Karpas-422 (cell line): ENCODE measurements at regions not wholly inside any gene's neighbourhood (a gene's known extent, or its start where the extent isn't known, plus 50 kb on each side); places are given as distances from the start of the nearest gene placed in this dataset.

ENCODE experiments used
- DNase-seq: peaks from one replicate; pipeline ENCODE4 v3.0.0-alpha.2; 2015
- H2AFZ ChIP-seq: fragments of 200-600 bp; sonication (generic); 2 replicates; pipeline ENCODE4 v1.6.1; 2014; ENCODE audit warnings: antibody characterized with exemption, low read length, mixed read lengths
- H3K27ac ChIP-seq: fragments of 200-600 bp; sonication (generic); 2 replicates; pipeline ENCODE4 v1.5.1; 2014; ENCODE audit warnings: mild to moderate bottlenecking, low read length, moderate library complexity
- H3K27me3 ChIP-seq: fragments of 200-600 bp; sonication (generic); 2 replicates; pipeline ENCODE4 v1.6.1; 2014; ENCODE audit warnings: low read length, mixed read lengths
- H3K36me3 ChIP-seq: fragments of 200-600 bp; sonication (generic); 2 replicates; pipeline ENCODE4 v1.6.1; 2014; ENCODE audit warnings: low read length, mixed read lengths; ENCODE audit not compliant: insufficient read depth
- H3K4me1 ChIP-seq: fragments of 200-600 bp; sonication (generic); 2 replicates; pipeline ENCODE4 v1.6.1; 2014; ENCODE audit warnings: mild to moderate bottlenecking, low read length, mixed read lengths
- H3K4me2 ChIP-seq: fragments of 200-600 bp; sonication (generic); 2 replicates; pipeline ENCODE4 v1.6.1; 2014; ENCODE audit warnings: low read length, low read depth, mild to moderate bottlenecking; ENCODE audit not compliant: poor library complexity, severe bottlenecking
- H3K4me3 ChIP-seq: fragments of 200-600 bp; sonication (generic); 2 replicates; pipeline ENCODE4 v1.5.1; 2014; ENCODE audit warnings: mild to moderate bottlenecking, antibody characterized with exemption, low read length, mixed read lengths
- H3K79me2 ChIP-seq: fragments of 200-600 bp; sonication (generic); 2 replicates; pipeline ENCODE4 v1.6.1; 2014; ENCODE audit warnings: mild to moderate bottlenecking, low read length, mixed read lengths
- H3K9ac ChIP-seq: fragments of 200-600 bp; sonication (generic); 2 replicates; pipeline ENCODE4 v1.6.0; 2014; ENCODE audit warnings: low read length
- H3K9me2 ChIP-seq: fragments of 200-600 bp; sonication (generic), shearing (Covaris generic); replicated peaks from 2 replicates; pipeline ENCODE4 v1.6.0; 2014; ENCODE audit warnings: mild to moderate bottlenecking, low read length, moderate library complexity; ENCODE audit not compliant: insufficient read depth
- H3K9me3 ChIP-seq: fragments of 300-700, 200-600 bp; sonication (generic); 2 replicates; pipeline ENCODE4 v1.6.1; 2014; ENCODE audit warnings: low read length, mixed read lengths
- H4K20me1 ChIP-seq: fragments of 200-600 bp; sonication (generic); 2 replicates; pipeline ENCODE4 v1.6.1; 2014; ENCODE audit warnings: mild to moderate bottlenecking, antibody characterized with exemption, low read length, low read depth; ENCODE audit not compliant: insufficient read depth

DNA sequence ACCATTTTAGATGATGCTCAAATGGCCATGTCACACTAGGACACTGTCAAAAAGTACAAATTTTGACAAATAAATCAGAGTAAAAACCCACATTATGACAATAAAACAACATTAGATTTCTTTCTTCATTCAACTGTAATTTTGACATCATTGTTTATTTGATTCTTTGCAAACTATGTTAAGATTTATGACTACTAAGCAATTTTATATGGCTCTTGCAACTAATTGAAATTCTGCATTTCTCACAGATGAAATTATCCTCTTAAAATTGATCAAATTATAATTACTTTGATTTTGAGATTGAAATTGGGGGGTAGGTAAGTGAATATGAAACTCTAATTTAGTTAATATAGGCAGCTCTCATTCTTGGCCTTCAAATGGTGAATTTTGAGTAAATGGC lies 59.8 kb downstream of the ATOH1 start:
- Histone ChIP-seq H3K4me2 (no peak overlapping the region), H2AFZ (no peak overlapping the region), H3K4me1 (no peaks in the 10 kb centered on the region), H3K27ac (no peak overlapping the region), H3K27me3 (no peaks in the 10 kb centered on the region), H3K79me2 (no peaks in the 10 kb centered on the region), H3K9me2 (no peaks in the 10 kb centered on the region), H3K4me3 (no peak overlapping the region), H4K20me1 (no peaks in the 10 kb centered on the region), H3K9ac (no peak overlapping the region), H3K9me3 (no peaks in the 10 kb centered on the region), H3K36me3 (no peaks in the 10 kb centered on the region)
- DNase-seq, result no peak

DNA sequence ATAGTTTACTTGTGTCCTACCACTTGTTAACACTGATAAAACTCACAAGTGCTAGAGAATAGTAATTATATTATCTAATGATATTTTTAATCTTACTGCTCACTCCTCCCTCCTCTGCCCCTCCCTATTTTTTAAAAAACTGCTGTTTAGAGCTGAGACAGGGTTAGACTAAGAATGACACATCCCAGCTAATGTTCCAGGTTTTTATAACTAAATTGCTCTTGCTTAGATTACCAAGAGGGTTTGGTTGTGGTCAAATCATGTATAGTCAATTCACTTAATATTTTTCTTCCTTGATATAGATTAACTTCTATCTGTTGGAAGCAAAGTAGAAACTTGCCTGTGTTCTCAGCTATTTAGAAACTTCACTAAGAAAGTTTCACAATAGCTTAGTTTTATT lies 60.2 kb downstream of the ATOH1 start:
- Histone ChIP-seq H3K27me3 (no peaks in the 10 kb centered on the region), H3K36me3 (no peaks in the 10 kb centered on the region), H3K9me2 (no peaks in the 10 kb centered on the region), H3K4me2 (no peak overlapping the region), H4K20me1 (no peaks in the 10 kb centered on the region), H3K9me3 (no peaks in the 10 kb centered on the region), H3K79me2 (no peaks in the 10 kb centered on the region), H3K27ac (no peak overlapping the region), H3K9ac (no peak overlapping the region), H2AFZ (no peak overlapping the region), H3K4me3 (no peak overlapping the region), H3K4me1 (no peaks in the 10 kb centered on the region)
- no peak for DNase-seq

DNA sequence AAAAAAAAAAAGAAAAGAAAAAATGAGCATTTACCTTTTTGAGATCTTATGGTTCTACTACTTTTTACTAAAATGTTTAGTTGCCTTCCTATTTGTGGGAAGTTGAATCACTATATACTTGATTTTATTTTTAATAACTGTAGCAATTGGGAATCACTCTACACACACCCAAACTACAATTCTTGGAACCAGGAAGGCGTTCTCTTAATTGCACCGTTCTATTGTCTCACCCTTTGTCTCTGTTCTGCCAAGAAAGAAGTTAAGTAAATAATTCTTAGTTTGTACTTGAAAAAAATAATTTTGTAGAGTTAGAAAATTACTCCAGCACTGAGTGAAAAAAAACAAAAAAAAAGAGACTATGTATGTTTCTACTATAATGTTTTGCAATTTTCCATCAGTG lies 62.7 kb downstream of the ATOH1 start:
- Histone ChIP-seq H3K4me2 (no peak overlapping the region), H3K27me3 (no peaks in the 10 kb centered on the region; the same call in 1 of the 2 replicates), H3K9ac (no peak overlapping the region), H3K9me2 (no peaks in the 10 kb centered on the region), H2AFZ (no peak overlapping the region), H3K9me3 (no peaks in the 10 kb centered on the region), H4K20me1 (no peaks in the 10 kb centered on the region), H3K4me3 (no peak overlapping the region), H3K4me1 (no peaks in the 10 kb centered on the region), H3K36me3 (no peaks in the 10 kb centered on the region), H3K27ac (no peak overlapping the region), H3K79me2 (no peaks in the 10 kb centered on the region)
- DNase-seq, result no peak

DNA sequence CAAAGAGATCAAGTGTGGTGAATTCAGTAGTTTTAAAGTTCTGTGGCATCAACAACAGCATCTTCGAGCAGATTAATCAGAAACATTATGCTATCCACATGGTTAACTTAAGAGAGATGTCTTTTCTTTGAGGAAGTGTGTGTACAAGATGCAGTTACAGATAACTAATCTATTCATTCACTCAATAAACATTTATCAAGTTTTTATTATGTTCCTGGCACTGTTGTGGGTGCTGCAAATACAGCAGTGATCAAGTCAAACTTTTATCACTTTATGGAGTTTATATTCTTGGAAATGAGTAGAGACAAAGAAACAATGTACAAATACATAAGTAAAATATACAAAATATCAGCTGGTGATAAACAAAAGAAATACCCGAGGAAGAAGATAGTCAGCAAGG lies 66.4 kb downstream of the ATOH1 start:
- Histone ChIP-seq H3K36me3 (no peaks in the 10 kb centered on the region), H3K27me3 (no peaks in the 10 kb centered on the region; the same call in 1 of the 2 replicates)

DNA sequence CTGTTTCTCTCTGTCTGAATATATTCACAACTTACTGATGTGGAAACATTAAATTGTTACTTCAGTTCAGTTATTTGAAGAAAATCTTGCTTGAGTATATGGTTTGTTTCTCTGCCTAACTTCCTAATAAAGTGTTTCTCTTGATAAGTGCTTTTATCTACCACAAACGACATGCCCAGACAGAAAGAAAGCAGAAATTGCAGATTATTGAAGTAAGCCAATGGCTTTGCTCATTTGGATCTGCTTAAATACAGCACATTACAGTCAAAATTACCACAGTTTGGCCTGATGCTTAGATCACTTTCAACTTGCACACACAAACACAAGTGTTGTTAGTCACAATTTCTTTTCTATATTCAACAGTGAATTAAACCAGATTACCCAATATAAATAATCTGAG lies 68.0 kb downstream of the ATOH1 start:
- no peaks in the 10 kb centered on the region for H3K36me3 ChIP-seq
- no peak overlapping the region for H3K9ac ChIP-seq
- no peak for DNase-seq
- H3K27ac ChIP-seq, result no peak overlapping the region
- H2AFZ ChIP-seq, result no peak overlapping the region
- H3K9me2 ChIP-seq, result no peaks in the 10 kb centered on the region
- H3K4me2 ChIP-seq, result no peak overlapping the region
- no peaks in the 10 kb centered on the region; the same call in 1 of the 2 replicates for H3K27me3 ChIP-seq
- no peaks in the 10 kb centered on the region for H3K79me2 ChIP-seq
- no peaks in the 10 kb centered on the region for H3K4me1 ChIP-seq
- no peak overlapping the region for H3K4me3 ChIP-seq
- H3K9me3 ChIP-seq, result no peaks in the 10 kb centered on the region
- H4K20me1 ChIP-seq, result no peaks in the 10 kb centered on the region

More for the DNA sequence above, 66.4 kb downstream of the ATOH1 start:
- no peak overlapping the region for H3K27ac ChIP-seq
- H3K4me1 ChIP-seq, result no peaks in the 10 kb centered on the region
- H4K20me1 ChIP-seq, result no peaks in the 10 kb centered on the region
- no peaks in the 10 kb centered on the region for H3K9me2 ChIP-seq
- H3K4me2 ChIP-seq, result no peak overlapping the region
- no peaks in the 10 kb centered on the region for H3K9me3 ChIP-seq
- no peak for DNase-seq
- H3K79me2 ChIP-seq, result no peaks in the 10 kb centered on the region
- H3K4me3 ChIP-seq, result no peak overlapping the region
- H2AFZ ChIP-seq, result no peak overlapping the region
- no peak overlapping the region for H3K9ac ChIP-seq

DNA sequence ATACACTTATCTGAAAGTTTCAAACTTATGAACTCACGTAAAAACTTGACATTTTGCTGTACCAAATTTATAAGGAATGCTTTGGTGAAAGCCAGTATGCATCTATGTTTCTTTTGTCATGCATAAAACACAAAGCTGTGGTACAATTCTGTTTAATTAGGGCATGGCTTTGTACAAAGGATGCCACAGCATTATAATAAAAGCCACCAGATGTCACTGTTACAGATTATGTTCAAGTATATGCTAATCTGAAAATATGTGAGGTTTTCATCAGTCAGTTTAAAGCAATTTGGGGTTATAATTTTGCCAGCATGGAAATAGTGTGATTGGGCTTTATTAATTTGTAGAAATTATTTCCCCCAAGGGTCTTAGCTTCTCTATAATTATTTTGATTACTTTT lies 69.0 kb downstream of the ATOH1 start:
- H3K4me2 ChIP-seq, result no peak overlapping the region
- no peaks in the 10 kb centered on the region for H3K9me3 ChIP-seq
- DNase-seq, result peak; percentile 66
- no peaks in the 10 kb centered on the region for H3K79me2 ChIP-seq
- no peak overlapping the region for H3K9ac ChIP-seq
- no peaks in the 10 kb centered on the region for H3K36me3 ChIP-seq
- no peak overlapping the region for H3K27ac ChIP-seq
- H3K4me1 ChIP-seq, result no peaks in the 10 kb centered on the region
- H3K9me2 ChIP-seq, result no peaks in the 10 kb centered on the region
- H2AFZ ChIP-seq, result no peak overlapping the region
- H4K20me1 ChIP-seq, result no peaks in the 10 kb centered on the region
- H3K4me3 ChIP-seq, result no peak overlapping the region
- H3K27me3 ChIP-seq, result no peaks in the 10 kb centered on the region; the same call in 1 of the 2 replicates

DNA sequence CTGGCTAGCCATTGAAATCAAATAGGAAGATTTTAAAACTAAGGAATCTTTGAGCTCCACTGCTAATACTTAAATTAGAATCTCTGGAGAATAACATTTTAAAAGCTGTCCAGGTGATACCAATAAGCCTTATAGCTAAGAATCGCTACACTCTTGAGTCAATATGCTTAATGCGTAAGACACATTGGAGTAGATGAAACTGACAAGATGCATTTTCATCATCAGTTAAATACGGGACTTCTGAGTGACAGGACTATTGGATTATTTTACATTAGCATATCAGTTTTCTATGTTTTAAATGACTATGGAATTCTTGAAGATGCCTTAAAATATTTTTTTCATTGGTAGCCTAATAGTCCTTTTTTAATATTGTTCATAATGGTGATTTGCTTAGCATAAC lies 80.2 kb downstream of the ATOH1 start:
- no peaks in the 10 kb centered on the region for H3K79me2 ChIP-seq
- H3K9ac ChIP-seq, result no peak overlapping the region
- no peak overlapping the region for H2AFZ ChIP-seq
- DNase-seq, result no peak
- no peak overlapping the region for H3K4me2 ChIP-seq
- no peaks in the 10 kb centered on the region for H3K9me3 ChIP-seq
- no peaks in the 10 kb centered on the region for H3K4me1 ChIP-seq
- H3K9me2 ChIP-seq, result no peaks in the 10 kb centered on the region
- H4K20me1 ChIP-seq, result no peaks in the 10 kb centered on the region
- H3K27me3 ChIP-seq, result no peaks in the 10 kb centered on the region
- H3K27ac ChIP-seq, result no peak overlapping the region
- no peaks in the 10 kb centered on the region for H3K36me3 ChIP-seq
- H3K4me3 ChIP-seq, result no peak overlapping the region

DNA sequence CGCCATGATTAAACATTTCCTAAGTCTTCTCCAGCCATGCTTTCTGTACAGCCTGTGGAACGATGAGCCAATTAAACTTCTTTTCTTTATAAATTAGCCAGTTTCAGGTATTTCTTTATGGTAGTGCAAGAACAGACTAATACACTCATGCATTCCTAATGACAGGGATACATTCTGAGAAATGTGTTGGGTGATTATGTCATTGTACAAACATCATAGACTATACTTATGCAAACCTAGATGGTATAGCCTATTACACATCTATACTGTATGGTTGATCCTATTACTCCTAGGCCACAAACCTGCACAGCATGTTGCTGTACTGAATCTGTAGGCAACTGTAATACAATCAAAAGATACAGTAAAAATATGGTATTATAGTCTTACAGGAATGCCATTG lies 83.1 kb downstream of the ATOH1 start:
- Histone ChIP-seq H3K4me2 (no peak overlapping the region), H3K27ac (no peak overlapping the region), H3K9me3 (no peaks in the 10 kb centered on the region), H3K79me2 (no peaks in the 10 kb centered on the region), H3K9ac (no peak overlapping the region), H3K9me2 (no peaks in the 10 kb centered on the region), H3K27me3 (no peaks in the 10 kb centered on the region), H4K20me1 (no peaks in the 10 kb centered on the region), H2AFZ (no peak overlapping the region), H3K36me3 (no peaks in the 10 kb centered on the region), H3K4me3 (no peak overlapping the region), H3K4me1 (no peaks in the 10 kb centered on the region)
- no peak for DNase-seq

DNA sequence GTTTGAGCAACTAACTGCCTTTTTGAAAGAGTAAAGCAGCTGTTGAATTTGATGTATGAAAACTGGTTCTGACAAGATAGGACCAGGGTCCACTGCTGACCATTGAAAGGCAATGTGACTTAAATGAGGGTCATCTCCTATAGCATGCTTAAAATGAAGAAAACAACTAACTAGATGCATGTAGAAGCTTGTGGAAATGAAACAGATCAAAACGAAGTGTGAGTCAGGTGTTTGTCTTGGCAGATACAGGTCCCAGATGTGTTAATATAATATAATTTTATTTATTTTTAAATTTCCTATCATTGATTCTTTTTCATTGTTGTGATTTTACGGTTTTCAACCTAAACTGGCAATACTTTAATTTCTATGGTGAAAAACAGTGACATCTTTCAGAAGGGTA lies 83.6 kb downstream of the ATOH1 start:
- no peak overlapping the region for H3K27ac ChIP-seq
- H3K9me2 ChIP-seq, result no peaks in the 10 kb centered on the region
- no peaks in the 10 kb centered on the region for H3K79me2 ChIP-seq
- no peaks in the 10 kb centered on the region for H3K36me3 ChIP-seq
- no peak overlapping the region for H2AFZ ChIP-seq
- DNase-seq, result no peak
- H3K4me1 ChIP-seq, result no peaks in the 10 kb centered on the region
- no peak overlapping the region for H3K9ac ChIP-seq
- no peak overlapping the region for H3K4me2 ChIP-seq
- no peaks in the 10 kb centered on the region for H3K27me3 ChIP-seq
- no peaks in the 10 kb centered on the region for H4K20me1 ChIP-seq
- H3K4me3 ChIP-seq, result no peak overlapping the region
- no peaks in the 10 kb centered on the region for H3K9me3 ChIP-seq
